ENCODE measurements at regions not wholly inside any gene's neighbourhood (a gene's known extent, or its start where the extent isn't known, plus 50 kb on each side); places are given as distances from the start of the nearest gene placed in this dataset.

GRCh38 chr6:125393449-125393858 is 91.7 kb upstream of the HDDC2 start:
- Histone ChIP-seq H3K27ac (ENCODE audit: low read depth in 2 of 2, low read length in 1 of 2) (no peak overlapping the region), H3K9ac (no peak overlapping the region), H2AFZ (ENCODE audit: low read depth) (no peak overlapping the region), H3K4me2 (no peak overlapping the region), H4K20me1 (ENCODE audit: insufficient read depth) (no peaks in the 10 kb centered on the region), H3K4me1 (ENCODE audit: control insufficient read depth in 1 of 2, insufficient read depth in 2 of 2, low read depth in 1 of 2, low read length in 1 of 2) (no peaks in the 10 kb centered on the region), H3K36me3 (replicated peaks in 1 of 2; ENCODE audit: control insufficient read depth in 1 of 2, insufficient read depth in 2 of 2, low read length in 1 of 2) (no peaks in the 10 kb centered on the region), H3K4me3 (ENCODE audit: low read depth in 2 of 2, low read length in 1 of 2) (no peak overlapping the region), H3F3A (replicated peaks; ENCODE audit: insufficient read depth) (no peaks in the 10 kb centered on the region), H3K9me2 (no peaks in the 10 kb centered on the region), H3K27me3 (ENCODE audit: insufficient read depth) (no peaks in the 10 kb centered on the region), H3K79me2 (ENCODE audit: insufficient read depth) (no peaks in the 10 kb centered on the region), H3K9me3 (no peaks in the 10 kb centered on the region)
- TF ChIP-seq IRF3 (IDR thresholded peaks at IDR 0.05; ENCODE audit: low read depth, low read length) = no peak
- TF ChIP-seq TCF12 (IDR thresholded peaks at IDR 0.05) = no peak
- TF ChIP-seq POLR2AphosphoS5 (IDR thresholded peaks at IDR 0.05; ENCODE audit: low read depth, low read length) = no peak
- TF ChIP-seq USF1 (IDR thresholded peaks at IDR 0.05; ENCODE audit: borderline replicate concordance, low read depth) = no peak
- no peak for TF ChIP-seq TEAD4 (IDR thresholded peaks at IDR 0.05; ENCODE audit: borderline replicate concordance, insufficient read depth)
- no peak for TF ChIP-seq ZBTB33 (IDR thresholded peaks at IDR 0.05; ENCODE audit: borderline replicate concordance, low read depth)
- TF ChIP-seq RXRA (IDR thresholded peaks at IDR 0.05; ENCODE audit: borderline replicate concordance, low read depth) = no peak
- 0% methylated on average over 1 of the region's 1 CpG for WGBS (ENCODE audit: low lambda C conversion rate)
- ChIA-PET POLR2A (no interaction called here), CTCF (no interaction called here)
- DNase-seq = no peak

GRCh38 chr6:125406741-125407140 is 105.0 kb upstream of the HDDC2 start:
- Histone ChIP-seq H3K9me3 (no peaks in the 10 kb centered on the region), H3K36me3 (replicated peaks in 1 of 2; ENCODE audit: control insufficient read depth in 1 of 2, insufficient read depth in 2 of 2, low read length in 1 of 2) (no peaks in the 10 kb centered on the region), H3K9ac (no peak overlapping the region), H3F3A (replicated peaks; ENCODE audit: insufficient read depth) (no peaks in the 10 kb centered on the region), H3K4me1 (ENCODE audit: control insufficient read depth in 1 of 2, insufficient read depth in 2 of 2, low read depth in 1 of 2, low read length in 1 of 2) (no peaks in the 10 kb centered on the region), H3K27ac (ENCODE audit: low read depth in 2 of 2, low read length in 1 of 2) (no peak overlapping the region), H2AFZ (ENCODE audit: low read depth) (no peak overlapping the region), H3K27me3 (ENCODE audit: insufficient read depth) (no peaks in the 10 kb centered on the region), H3K4me2 (no peak overlapping the region), H3K4me3 (ENCODE audit: low read depth in 2 of 2, low read length in 1 of 2) (no peak overlapping the region), H3K9me2 (no peaks in the 10 kb centered on the region), H4K20me1 (ENCODE audit: insufficient read depth) (no peaks in the 10 kb centered on the region), H3K79me2 (ENCODE audit: insufficient read depth) (no peaks in the 10 kb centered on the region)
- 0% methylated on average over 1 of the region's 1 CpG for WGBS (ENCODE audit: low lambda C conversion rate)
- ChIA-PET CTCF (no interaction called here), POLR2A (no interaction called here)
- no peak for DNase-seq
- TF ChIP-seq SMC3 (IDR thresholded peaks at IDR 0.05; ENCODE audit: low read depth, low read length) = no peak
- TF ChIP-seq GABPA (IDR thresholded peaks at IDR 0.05; ENCODE audit: low read depth) = no peak
- TF ChIP-seq CHD2 (IDR thresholded peaks at IDR 0.05; ENCODE audit: low read length, partially characterized antibody) = no peak
- TF ChIP-seq FOXM1 (IDR thresholded peaks at IDR 0.05; ENCODE audit: low read depth) = no peak
- no peak for TF ChIP-seq FOSL2 (IDR thresholded peaks at IDR 0.05; ENCODE audit: borderline replicate concordance, low read depth)
- TF ChIP-seq MEF2A (IDR thresholded peaks at IDR 0.05; ENCODE audit: borderline replicate concordance, low read depth) = no peak
- no peak for TF ChIP-seq FOXJ3 (CRISPR knock-in tag; IDR thresholded peaks at IDR 0.05)
- TF ChIP-seq ZBTB33 (IDR thresholded peaks at IDR 0.05; ENCODE audit: borderline replicate concordance, low read depth) = no peak
- no peak for TF ChIP-seq REST (IDR thresholded peaks at IDR 0.05; ENCODE audit: low read depth, low read length)
- TF ChIP-seq NRF1 (IDR thresholded peaks at IDR 0.05; ENCODE audit: low read depth, low read length) = no peak
- TF ChIP-seq RXRA (IDR thresholded peaks at IDR 0.05; ENCODE audit: borderline replicate concordance, low read depth) = no peak
- TF ChIP-seq NFIC (IDR thresholded peaks at IDR 0.05; ENCODE audit: borderline replicate concordance) = no peak
- no peak for TF ChIP-seq POLR2AphosphoS5 (IDR thresholded peaks at IDR 0.05; ENCODE audit: low read depth, low read length)
